NCI-H146 treated with DMSO at 0.1 percent for 48 hours (cell line): ENCODE measurements at regions not wholly inside any gene's neighbourhood (a gene's known extent, or its start where the extent isn't known, plus 50 kb on each side); places are given as distances from the start of the nearest gene placed in this dataset.
"Not testable (repeated sequence)": the region's sequence is repeated elsewhere in the genome, so short reads cannot be mapped to it uniquely, and the experiment has no call there.

Experiments
- DNase-seq: peaks from one replicate; lab custom pipeline; 2025; ENCODE audit not compliant: unreplicated experiment; lab: John Stamatoyannopoulos, UW

DNA sequence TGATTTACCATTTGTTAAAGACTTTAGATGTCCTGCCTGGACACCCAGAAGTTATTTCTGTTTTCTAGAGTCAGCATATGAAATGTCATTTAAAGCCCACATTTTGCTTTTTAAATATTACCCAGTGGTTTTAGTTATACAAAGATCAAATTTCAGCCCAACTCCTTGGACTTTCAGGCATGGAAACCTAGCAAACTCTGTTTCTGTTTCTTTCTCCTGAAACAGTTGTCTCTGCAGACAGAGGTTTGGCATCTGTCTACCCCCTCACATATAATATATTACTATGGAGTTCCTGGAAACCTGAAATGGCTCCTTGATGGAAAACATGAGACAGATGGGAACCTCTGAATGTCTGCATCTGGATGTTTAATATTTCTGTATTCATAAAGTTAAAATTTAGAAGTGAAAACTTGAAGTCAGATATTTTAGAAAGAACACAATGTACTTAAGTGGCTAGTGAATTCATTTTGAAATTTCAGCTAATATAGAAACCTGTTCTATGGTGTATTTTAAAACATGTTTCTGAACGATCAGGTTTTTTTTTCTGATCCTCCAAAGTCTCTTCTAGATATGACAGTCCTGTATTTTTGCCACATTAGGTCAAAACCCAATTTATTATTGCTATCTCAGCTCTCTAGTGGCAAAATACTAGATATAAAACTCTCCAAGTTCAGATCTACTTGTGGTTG, 743.3 kb downstream of the CD109 start:
- DNase-seq: no peak

- not testable (repeated sequence) for DNase-seq
These were observed 742.4 kb downstream of the CD109 start for GRCh38 chr6:74438395-74438794.

GRCh38 chr6:74434171-74434570, 738.2 kb downstream of the CD109 start:
- DNase-seq: no peak

DNA sequence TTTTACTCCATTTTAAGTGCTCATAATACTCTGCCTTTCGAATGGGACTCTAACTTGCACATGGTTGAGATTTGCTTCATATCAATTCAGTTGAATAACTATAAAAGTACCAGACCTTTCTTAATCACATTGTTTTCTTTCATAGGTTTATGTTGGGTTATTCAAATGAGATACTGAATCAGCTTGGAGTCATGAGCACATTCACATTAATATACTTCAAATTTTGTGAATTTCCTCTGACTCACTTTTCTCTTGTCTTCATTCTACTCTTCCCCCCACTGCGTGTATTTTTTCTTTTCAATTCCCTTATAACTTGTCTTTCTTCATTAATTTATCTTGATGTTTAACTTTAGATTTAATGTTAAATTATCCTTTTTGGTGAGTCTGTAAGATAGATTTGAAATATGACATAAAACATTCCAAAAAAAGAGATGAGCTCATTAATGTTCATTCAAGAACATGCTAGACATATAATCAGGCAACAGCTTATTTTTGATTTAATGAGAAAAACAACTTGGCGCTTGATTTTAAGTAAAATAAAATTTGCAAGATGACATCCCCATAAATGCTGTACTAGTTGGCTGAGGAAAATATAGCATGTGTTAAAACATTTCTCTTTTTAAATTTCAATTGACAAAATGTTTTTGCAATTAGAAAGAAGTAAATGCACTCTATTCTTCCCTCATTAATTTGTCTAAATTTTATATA, 736.0 kb downstream of the CD109 start:
- DNase-seq: no peak

DNA sequence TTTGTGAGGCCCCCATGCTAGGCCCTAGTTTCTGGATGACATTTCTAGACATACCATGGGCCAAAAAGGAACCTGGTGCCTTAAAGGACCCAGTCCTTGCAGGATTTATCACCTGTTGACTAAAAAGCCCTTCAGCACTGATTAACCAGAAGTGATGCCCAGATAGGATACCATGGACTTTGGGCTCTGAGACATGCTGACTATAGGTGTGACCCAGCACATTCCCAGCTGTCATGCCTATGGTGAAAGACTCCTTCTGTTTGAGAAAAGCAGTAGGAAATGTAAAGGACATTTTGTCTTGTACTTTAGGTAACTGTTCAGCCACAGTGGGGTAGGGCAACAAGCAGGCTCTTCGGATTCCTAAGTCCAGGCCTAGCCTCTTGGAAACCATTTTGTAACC, 724.2 kb downstream of the CD109 start:
- DNase-seq: no peak

- DNase-seq: no peak
These were observed 719.1 kb downstream of the CD109 start for GRCh38 chr6:74415056-74415455.

- no peak for DNase-seq
These were observed 714.6 kb downstream of the CD109 start for GRCh38 chr6:74410630-74411029.

DNA sequence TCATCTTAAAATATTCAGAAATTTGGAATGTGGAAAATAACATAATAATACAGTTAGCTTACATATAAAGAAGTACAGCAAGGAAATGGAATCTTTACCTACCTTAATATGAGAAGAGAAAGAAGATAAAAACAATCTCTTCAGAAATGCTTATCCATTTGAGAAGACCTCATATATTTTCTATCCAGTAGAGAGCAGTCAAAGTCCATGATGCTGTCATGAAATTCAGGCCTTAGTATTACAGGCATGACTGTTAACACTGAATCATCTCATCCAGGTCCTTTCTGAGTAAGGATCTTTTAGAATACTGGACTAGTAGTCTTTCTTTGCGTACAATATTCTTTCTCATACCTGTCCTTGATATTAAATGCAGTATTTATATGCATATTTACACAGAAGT, 713.4 kb downstream of the CD109 start:
- no peak for DNase-seq

- no peak for DNase-seq
These were observed 712.8 kb downstream of the CD109 start for GRCh38 chr6:74408844-74409243.

- no peak for DNase-seq
These were observed 708.4 kb downstream of the CD109 start for GRCh38 chr6:74404366-74404765.

DNA sequence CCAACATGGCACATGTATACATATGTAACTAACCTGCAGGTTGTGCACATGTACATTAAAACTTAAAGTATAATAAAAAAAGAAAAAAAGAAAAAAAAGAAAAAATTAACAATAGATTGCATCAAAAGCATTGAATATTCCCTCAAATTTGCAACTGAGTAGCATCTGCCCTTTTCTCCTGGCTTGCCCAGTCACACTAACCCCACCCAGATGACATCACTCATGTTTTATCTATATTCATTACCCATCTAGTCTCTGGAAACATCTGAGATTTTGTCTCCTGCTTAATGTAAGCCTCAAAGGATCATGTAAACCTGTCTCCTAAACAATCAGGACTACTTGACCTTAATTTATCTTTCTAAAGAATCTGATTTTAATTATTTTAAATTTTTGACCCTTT, 706.8 kb downstream of the CD109 start:
- DNase-seq: no peak

GRCh38 chr6:74378437-74378836, 682.4 kb downstream of the CD109 start:
- DNase-seq: not testable (repeated sequence)

- no peak for DNase-seq
These were observed 673.6 kb downstream of the CD109 start for GRCh38 chr6:74369556-74369993.

- no peak for DNase-seq
These were observed 672.7 kb downstream of the CD109 start for GRCh38 chr6:74368746-74369145.

- no peak for DNase-seq
These were observed 670.6 kb downstream of the CD109 start for GRCh38 chr6:74366634-74367033.

DNA sequence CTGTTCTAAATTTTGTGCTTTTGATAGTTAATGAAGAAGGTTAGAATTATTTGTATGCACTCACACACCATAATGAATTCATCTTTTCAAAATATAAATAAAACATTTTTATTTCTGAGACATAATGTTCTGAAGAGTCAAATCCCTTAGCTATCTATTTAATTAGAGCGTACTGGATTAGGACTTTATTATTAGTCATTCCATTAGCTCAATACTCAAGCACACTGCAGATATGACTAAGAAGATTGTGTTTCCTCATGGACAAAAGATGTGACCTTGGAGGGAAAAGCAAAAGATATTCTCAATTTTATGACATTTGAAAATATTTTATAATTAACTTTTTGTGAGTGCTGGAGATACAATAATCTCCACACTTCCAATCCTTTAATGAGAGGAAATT, 666.4 kb downstream of the CD109 start:
- DNase-seq: no peak

GRCh38 chr6:74357321-74357720, 661.3 kb downstream of the CD109 start:
- no peak for DNase-seq

- no peak for DNase-seq
These were observed 660.4 kb downstream of the CD109 start for GRCh38 chr6:74356391-74356790.

- DNase-seq: no peak
These were observed 651.0 kb downstream of the CD109 start for GRCh38 chr6:74346936-74347535.

GRCh38 chr6:74343804-74344203, 647.8 kb downstream of the CD109 start:
- no peak for DNase-seq

- DNase-seq: not testable (repeated sequence)
These were observed 647.3 kb downstream of the CD109 start for GRCh38 chr6:74343321-74343720.

DNA sequence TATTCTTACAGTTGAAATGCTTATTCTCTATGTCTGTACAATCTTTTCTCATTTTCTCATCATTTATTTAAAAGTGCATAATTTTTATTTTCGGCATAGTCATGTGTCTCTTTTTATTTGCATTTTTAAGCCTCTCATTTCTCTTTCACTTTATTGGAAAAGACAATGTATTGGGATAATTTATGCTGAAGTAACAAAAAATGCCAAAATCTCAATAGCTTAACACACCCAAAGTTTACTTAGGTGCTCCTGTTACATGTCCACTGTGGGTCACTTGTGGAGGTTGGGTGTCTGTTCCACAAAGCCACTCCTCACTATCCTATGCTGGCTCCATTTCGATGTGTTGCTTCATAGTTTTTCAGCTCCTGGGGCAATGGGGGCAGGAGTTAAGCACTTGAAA, 638.7 kb downstream of the CD109 start:
- DNase-seq: no peak
